ENCODE measurements at regions not wholly inside any gene's neighbourhood (a gene's known extent, or its start where the extent isn't known, plus 50 kb on each side); places are given as distances from the start of the nearest gene placed in this dataset.

- Histone ChIP-seq H3K4me1 (ENCODE audit: insufficient read depth, low read length, poor library complexity, severe bottlenecking) (peaks cover 6% of the 10 kb centered on the region), H3K36me3 (ENCODE audit: insufficient read depth, low read length) (no peaks in the 10 kb centered on the region), H3F3A (ENCODE audit: low read depth) (no peaks in the 10 kb centered on the region), H3K9me2 (replicated peaks; ENCODE audit: low read depth, low read length) (no peaks in the 10 kb centered on the region), H2AFZ (ENCODE audit: low read length) (no peak overlapping the region), H3K4me2 (ENCODE audit: low read depth, low read length, poor library complexity, severe bottlenecking) (no peak overlapping the region), H3K27me3 (ENCODE audit: insufficient read depth, low read length, poor library complexity, severe bottlenecking) (no peaks in the 10 kb centered on the region), H3K9me3 (ENCODE audit: insufficient read depth, low read depth, low read length) (no peaks in the 10 kb centered on the region), H3K4me3 (ENCODE audit: low read length, poor library complexity, severe bottlenecking) (no peak overlapping the region), H4K20me1 (ENCODE audit: insufficient read depth, low read length, poor library complexity, severe bottlenecking) (no peaks in the 10 kb centered on the region), H3K9ac (ENCODE audit: low read depth, low read length, poor library complexity, severe bottlenecking) (no peak overlapping the region), H3K79me2 (ENCODE audit: insufficient read depth, low read length) (no peaks in the 10 kb centered on the region)
- TF ChIP-seq CTCF (conservative IDR thresholded peaks at IDR 0.05; ENCODE audit: low read length): no peak
These were observed 50.2 kb upstream of the TNFSF10 start for GRCh38 chr3:172573422-172573821.
